Head of caudate nucleus (tissue), 42 donors: ENCODE measurements at regions not wholly inside any gene's neighbourhood (a gene's known extent, or its start where the extent isn't known, plus 50 kb on each side); places are given as distances from the start of the nearest gene placed in this dataset.

Experiments used
- DNase-seq, 42 donors: peaks; one replicate each; pipeline versions ENCODE4 v3.0.0 to v3.0.0-alpha.2; 2020 to 2021; ENCODE audit warnings: mixed read lengths in 7 of 42
- intact Hi-C: fragments of 100-400 bp; cut with DNase I; formaldehyde crosslinking; loops from one replicate; pipeline ENCODE4 v1.15.0; 2022

DNA sequence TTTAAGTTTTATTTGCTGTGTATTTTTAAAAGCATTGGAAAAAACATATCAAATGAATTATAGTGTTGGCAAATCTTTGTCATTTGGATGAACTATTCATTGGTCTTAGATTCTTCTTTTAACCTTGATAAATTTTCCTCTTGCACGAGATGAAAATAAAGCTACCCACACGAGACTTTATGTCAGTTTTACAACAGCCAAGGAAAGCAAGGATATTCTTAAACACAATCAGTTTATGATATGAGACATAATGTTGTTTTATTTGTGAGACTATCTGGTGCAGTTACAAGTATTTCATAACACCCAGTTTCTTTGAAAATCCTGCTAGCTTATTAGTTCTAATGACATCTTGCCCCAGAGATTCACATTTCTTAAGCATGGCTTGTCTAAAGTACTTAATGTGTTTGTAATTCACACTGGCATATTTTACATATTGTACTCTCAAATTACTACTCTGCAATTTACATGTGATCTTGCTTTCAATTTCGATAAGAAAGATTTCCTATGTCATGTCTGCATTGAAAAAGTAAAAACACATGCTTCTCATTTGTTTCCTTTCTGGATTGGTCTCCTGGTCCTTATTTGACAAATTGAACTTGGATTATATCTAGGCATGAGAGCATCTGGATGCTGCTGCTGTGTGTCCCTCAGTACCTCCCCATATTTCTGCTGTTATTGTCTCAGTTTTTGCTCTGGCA lies 955.5 kb upstream of the PCDH9 start:
- no peak for DNase-seq
- intact Hi-C loops = no loop called here

DNA sequence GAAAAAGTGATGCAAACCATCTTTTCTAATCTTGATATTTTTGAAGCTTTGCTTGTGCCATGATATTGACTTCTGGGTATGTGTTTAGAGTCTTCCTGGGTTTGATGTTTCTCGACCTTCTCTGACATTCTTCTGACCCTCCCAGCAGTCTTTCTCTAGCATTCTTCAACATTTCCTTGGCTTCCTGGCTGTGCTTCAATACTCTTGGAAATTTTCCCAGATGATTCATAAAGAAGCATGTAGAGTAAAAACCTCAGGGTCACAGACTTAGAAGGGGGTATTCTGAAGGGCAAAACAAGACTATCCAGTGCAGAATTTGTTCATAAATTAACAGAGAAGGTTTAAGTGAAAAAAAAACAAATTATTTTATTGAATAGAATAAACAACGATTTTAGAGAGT lies 946.3 kb upstream of the PCDH9 start:
- intact Hi-C loops = no loop called here
- no peak for DNase-seq

DNA sequence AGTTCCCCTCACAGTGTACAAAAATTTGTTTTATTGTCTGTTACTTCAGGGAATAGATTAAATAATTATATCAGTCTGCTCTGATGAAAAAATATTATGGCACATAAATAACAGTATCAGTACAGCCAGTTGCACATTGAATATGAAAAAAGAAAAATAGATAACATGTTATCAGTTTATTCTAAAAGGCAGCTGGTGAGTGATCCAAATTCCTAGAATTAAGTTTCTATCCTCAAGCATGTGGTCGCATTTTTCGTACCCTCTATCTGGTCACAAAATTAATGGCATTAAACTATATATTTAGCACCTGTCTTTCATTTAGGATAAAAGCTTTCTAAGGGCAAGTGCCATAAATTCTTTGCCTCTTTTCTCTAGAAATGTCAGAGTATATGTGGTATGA lies 944.8 kb upstream of the PCDH9 start:
- no peak for DNase-seq
- intact Hi-C loops = no loop called here

DNA sequence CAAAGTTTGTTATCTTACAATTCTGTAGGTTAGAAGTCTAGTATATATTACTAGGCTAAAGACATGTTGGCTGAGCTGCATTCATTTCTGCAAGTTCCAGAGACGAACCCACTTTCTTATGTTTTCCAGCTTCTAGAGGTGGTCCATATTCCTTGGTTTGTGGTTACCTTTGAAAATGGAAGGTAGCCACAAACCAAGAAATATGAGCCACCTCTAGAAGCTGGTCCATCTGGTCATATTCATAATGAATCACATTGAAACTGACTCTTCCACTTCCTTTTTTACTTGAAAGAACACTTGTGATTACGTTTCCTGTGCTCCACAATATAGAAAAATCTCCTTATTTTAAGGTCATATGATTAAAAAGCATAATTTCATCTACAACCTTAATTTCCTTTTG lies 943.0 kb upstream of the PCDH9 start:
- no peak for DNase-seq
- intact Hi-C loops = no loop called here

DNA sequence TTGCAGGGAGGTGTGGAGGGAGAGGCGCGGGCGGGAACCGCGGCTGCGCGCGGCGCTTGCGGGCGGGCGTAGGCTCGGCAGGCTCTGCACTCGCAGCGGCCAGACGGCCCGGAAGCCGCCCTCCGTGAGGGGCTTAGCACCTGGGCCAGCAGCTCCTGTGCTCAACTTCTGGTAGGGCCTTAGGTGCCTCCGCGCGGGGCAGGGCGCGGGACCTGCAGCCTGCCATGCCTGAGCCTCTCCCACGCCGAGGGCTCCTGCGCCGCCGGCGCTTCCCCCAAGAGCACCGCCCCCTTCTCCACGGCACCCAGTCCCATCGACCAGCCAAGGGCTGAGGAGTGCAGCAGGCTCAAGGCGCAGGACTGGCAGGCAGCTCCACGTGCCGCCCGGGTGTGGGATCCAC lies 940.8 kb upstream of the PCDH9 start:
- no peak for DNase-seq
- intact Hi-C loops = no loop called here

DNA sequence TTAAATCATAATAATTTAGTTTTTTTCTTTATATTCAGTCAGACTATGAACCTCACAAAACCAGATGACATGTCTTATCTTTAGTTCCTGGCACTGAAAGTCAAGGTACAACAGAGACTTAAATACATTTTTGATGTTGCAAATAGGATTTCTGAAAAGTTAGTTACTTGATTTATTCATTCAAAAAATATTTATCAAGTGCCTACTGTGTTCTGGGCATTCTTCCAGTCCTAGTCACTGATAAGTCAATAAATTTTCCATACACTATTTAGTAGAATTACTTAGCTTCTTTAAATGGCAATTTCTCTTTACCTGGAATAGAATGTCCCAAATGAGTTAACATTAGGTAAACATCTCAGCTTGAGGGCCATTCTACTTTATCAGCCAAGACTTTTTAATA lies 938.3 kb upstream of the PCDH9 start:
- intact Hi-C loops = no loop called here
- no peak for DNase-seq

DNA sequence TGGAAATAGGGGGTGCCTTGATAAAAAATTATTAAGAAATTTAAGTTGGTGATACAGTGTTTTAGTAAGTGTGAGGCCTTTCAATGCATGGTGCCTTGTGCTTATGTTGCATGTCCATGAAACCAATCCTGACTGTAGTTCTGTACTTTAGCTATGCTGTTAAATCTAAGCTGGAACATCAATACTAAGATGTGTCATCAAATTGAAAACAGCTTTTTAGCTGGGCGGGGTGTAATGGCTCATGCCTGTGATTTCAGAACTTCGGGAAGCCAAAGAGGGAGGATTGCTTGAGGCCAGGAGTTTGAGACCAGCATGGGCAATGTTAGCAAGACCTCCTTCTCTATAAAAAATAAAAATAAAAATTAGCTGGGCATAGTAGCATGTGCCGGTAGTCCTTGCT lies 930.3 kb upstream of the PCDH9 start:
- intact Hi-C loops = no loop called here
- no peak for DNase-seq

DNA sequence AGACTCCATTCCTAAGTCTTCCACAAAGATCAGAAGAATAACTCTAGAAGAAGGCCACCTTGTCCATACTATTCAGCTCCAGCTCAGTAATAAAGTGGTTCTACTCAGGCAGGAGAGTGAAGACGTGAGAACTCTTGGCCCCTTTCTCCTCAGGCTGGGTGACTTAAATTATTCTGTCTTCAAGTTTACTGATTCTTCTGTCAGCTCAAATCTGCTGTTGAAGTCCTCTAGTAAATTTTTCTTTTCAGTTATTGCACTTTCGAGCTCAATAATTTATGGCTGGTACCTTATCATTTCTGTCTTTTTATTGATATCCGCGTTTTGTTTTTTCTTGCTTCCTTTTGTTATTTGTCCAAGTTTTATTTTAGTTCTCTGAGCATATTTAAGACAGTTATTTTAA lies 922.3 kb upstream of the PCDH9 start:
- no peak for DNase-seq
- intact Hi-C loops = no loop called here

DNA sequence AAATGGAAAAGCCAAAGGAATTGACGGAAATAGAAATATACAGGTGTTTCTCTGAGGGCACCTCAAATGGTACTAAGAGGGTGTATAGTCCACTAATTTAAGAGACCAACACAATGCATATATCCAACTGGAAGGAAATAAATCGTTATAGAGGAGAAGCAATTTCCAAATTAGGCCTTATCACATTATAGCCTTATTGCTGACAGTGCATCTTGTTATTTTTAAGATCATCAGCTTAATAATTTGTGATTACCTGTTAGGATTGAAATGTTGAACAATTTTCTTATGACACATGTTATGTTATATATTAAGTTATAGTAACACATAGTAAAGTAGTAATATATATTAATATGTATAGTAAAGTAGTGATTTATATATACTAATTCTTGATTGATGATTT lies 915.7 kb upstream of the PCDH9 start:
- intact Hi-C loops = no loop called here
- DNase-seq = no peak

DNA sequence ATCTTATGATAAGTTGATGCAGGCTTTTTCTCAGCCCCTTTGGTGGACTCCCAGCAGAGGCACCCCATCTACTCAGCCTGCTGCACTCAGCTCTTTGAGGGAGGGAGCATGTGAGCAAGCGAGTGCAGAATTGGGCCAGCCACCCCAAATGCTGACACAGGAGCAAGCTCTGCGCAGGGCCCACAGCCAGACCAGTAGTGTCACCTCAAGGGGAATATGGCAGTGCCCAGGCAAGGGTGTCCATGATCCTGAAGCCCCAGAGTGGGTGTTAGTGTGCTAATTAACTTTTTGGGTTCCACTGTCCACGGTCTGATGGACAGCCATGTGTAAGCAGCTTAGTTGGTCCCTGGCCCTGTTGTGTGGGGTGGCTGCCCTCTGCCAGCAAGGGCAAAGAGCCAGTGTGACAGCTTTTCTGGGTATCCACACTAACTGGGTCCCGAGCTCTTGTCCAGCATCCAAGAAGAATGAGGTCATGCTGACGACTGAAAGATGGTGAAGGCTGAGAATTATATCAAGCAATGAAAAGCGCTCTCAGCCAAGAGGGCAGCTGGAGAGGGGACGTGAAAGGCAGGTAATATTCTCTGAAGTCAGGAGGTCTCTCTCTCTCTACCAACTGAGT lies 898.3 kb upstream of the PCDH9 start:
- DNase-seq = no peak
- intact Hi-C loops = no loop called here

DNA sequence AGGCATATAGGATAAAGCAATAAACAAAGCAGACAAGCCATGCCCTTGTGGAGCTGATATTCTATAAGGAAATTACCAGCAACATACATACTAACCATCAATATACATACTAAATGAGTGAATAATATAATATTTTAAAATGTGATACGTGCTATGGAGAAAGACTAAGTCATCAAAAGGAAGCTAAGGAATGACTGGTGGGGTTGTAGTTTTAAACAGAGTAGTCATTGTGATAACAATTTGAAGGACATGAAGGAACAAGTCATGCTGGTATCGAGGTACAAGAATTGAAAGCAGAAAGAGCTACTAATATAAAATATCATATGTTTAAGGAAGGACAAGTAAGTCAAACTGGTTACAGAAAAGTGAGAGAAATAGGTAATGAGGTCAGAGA lies 894.9 kb upstream of the PCDH9 start:
- no peak for DNase-seq
- intact Hi-C loops = no loop called here

DNA sequence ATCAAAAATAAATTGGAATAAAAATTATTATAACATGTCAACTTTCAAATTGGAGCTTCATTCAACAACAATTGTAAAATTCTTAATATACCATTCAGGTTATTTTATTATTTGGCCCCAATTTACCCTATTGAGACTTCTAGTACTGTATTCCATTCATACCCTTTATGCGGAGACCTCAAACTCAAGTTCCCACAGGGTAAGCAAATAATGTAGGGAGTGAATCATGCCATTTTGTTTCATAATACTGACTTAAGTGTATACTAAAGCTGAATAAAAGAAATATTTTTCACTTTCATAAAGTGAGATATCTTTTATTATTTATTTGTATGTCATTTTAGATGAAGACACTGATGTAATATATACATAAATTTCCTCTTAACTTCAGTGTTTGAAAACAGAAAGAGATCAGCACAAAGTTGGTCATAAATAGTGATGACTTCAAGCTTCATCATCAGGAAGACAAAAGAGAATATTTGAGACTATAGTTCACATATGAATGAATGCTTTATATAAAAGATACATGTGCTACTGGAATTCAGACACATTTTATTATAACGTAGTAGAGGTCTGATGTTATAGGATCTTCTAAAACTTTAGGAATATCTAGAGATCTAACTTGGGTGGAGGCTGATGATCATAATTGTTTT lies 894.4 kb upstream of the PCDH9 start:
- intact Hi-C loops = no loop called here
- DNase-seq = no peak

DNA sequence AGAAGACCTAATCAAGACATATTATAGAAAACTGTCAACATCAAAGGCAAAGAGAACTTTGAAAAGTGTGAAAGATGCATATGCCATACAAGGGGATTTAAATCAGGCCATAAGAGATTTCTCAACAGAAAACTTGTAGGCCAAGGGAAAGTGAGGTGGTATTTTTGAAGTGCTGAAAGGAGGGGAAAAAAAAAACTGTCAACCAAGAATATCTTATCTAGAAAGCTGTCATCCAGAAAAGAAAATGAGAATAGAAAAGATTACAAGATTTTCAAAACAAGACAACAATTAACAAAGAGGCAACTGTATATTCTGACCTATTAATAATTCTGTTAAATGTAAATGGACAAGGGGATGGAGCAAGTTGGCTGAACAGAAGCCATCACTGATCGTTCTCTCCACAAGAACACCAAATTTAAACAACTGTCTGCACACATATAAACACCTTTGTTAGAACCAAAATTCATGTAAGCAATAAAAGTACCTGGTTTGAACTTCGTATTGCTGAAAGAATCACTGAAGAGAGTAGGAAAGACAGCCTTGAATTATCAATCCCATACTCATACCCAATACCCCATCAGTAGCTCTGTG lies 880.1 kb upstream of the PCDH9 start:
- intact Hi-C loops = no loop called here
- no peak for DNase-seq

DNA sequence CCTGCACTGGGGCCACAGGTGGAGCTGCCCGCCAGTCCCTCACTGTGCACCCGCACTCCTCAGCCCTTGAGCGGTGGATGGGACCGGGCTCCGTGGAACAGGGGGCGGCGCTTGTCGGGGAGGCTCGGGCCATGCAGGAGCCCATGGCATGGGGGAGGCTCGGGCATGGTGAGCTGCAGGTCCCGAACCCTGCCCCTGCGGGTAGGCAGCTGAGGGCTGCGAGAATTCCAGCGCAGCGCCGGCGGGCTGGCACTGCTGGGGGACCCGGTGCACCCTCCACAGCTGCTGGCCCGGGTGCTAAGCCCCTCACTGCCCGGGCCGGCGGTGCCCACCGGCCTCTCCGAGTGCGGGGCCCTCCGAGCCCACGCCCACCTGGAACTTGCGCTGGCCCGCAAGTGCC lies 877.5 kb upstream of the PCDH9 start:
- no peak for DNase-seq
- intact Hi-C loops = no loop called here

DNA sequence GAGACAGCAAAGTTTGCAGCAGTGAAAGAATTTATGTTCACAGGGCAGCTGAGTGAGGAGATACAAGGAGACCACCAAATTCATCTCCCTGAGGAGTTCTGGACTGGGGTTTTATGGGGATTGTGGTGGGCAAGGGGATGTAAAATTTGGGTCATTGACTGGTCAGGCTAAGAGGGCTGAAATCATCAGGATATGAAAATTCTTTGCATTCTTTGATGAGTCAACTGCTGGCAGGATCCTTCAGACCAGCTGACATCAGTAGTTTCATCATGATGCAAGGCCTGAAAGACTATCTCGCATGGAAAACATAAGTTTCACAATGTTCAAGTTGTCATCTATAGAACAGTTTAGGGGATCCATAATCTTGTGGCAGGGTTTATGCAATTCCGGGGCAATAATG lies 869.5 kb upstream of the PCDH9 start:
- intact Hi-C loops = no loop called here
- no peak for DNase-seq

DNA sequence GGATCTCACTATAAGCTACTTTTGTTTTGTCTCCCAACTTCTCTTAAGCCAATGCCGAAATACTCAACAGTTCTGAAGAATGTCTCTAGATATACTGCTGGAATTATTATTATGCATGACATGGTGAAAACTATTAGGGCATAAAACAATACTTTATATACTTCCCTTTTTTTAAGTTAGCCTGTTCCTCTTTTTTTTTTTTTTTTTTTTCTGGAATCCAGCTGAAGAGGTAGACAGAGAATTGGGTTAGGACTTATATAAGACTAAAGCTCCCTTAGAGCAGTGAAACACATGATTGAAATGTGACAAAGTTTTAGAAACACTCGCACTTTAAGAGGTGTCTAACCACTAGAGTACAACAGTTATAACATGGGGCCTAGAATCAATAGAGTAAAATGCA lies 850.9 kb upstream of the PCDH9 start:
- DNase-seq = no peak
- intact Hi-C loops = no loop called here

DNA sequence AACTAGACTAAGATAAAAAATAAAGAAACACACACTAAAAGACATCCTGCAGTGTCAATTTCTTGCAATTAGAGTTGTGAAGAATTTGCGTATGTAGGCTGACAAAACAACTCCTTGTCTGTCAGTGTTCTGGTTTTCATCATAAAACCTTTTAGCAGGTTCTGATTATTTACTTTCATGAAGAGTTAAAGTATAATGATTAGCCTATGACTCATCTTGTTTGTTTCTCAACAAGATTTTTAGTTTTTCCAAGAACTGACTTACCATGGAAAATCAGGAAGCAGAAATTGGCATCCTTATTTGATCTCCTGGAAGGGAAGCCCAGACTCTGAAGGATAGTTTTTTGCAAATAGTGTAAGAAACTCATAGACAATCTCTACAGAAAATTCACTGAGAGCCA lies 848.7 kb upstream of the PCDH9 start:
- no peak for DNase-seq
- intact Hi-C loops = no loop called here

DNA sequence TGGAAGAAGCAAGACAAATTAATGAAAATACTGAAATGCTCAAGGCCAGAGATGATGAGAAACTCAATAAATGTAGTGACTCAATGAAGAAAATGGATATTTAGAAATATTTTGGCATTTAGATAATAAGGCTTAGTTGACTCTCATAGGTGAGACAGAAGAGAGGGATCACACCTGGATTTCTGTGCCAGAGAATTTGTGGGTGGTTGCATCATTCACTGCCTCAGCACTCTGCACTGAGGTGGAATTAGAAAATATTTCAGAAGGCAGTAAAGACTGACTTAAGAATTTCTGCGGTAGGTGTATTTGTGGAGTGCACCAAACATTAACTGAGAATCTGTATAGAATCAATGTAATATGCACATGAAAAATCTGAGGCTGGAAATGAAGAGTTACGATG lies 848.3 kb upstream of the PCDH9 start:
- intact Hi-C loops = no loop called here
- DNase-seq = peak in 1 of 42 donors; percentile 9

DNA sequence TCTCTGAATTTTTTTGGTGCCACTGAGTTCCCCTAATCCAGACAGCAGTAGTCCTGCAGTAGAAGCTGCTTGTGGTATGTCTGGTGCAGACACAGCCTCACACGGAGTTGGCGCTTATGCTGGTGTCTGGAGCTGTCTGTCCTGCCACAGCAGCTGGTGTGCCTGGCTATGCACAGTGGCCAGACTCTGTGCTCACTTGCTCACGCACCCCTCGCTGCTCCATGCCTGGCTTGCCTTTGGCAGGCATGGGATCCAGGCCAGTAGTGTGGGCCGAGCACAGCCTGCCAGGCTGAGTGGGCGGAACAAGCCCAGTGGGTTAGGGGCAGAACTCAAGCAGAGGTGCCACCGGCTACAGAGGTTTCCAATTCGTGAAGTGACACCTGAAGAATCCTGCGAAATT lies 845.9 kb upstream of the PCDH9 start:
- intact Hi-C loops = no loop called here
- DNase-seq = no peak

DNA sequence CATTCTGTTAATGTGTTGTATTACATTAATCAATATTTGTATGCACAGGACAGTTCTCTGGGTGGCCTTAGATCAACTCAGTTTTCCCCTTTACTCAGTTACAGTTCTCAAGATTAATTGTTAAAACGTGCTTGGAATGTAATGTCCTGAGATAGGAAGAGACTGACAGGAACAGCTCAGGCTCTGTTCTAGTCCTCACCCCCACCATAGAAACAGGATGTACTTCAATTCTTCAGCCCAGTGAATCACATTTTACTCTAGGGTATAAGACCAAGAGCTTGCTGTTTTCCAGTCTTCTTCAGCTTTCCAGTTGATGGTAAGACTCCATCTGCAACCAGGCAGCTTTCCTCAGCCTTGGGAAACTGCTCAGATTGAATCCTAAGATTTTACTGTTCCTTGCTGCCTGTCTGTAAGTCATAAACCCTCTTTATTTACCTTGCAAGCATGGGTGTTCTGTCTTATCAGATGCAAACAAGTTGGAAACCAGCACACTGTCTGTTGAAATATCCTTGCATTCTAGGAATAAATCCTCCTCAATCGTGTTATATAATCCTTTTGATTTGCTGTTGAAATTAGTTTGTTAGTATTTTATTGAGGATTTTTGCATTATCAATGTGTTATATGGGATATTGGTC lies 836.9 kb upstream of the PCDH9 start:
- no peak for DNase-seq
- intact Hi-C loops = no loop called here
